HEK293 (cell line): ENCODE measurements at regions not wholly inside any gene's neighbourhood (a gene's known extent, or its start where the extent isn't known, plus 50 kb on each side); places are given as distances from the start of the nearest gene placed in this dataset.

ENCODE experiments used
- CTCF ChIA-PET: fragments of 350-600 bp; formaldehyde crosslinking; extraction: SDS; loops from one replicate; lab custom pipeline; 2021; ENCODE audit warnings: antibody characterized with exemption; lab: Yijun Ruan, JAX
- POLR2A ChIA-PET: fragments of 300-600 bp; formaldehyde crosslinking; extraction: SDS; loops from one replicate; lab custom pipeline; 2020; ENCODE audit warnings: antibody characterized with exemption, inconsistent platforms; lab: Yijun Ruan, JAX
- H3K27ac ChIP-seq: fragments of 200-500 bp; sonication (Bioruptor generic); 2 replicates; pipeline ENCODE4 v1.5.1; 2014; ENCODE audit warnings: low read depth, low read length, control low read depth, inconsistent platforms; ENCODE audit errors: extremely low read depth
- H3K36me3 ChIP-seq, 2 experiments: fragments of 200-500 bp in 1 of 2; sonication (Bioruptor generic) in 1 of 2; 1 replicate in 1 of 2; 2 replicates in 1 of 2; pipeline ENCODE4 v1.5.1; 2014 to 2017; ENCODE audit warnings: inconsistent platforms in 2 of 2, low read length in 2 of 2; ENCODE audit not compliant: control insufficient read depth in 2 of 2, insufficient read depth in 1 of 2
- H3K4me1 ChIP-seq: fragments of 200-500 bp; sonication (Bioruptor generic); 2 replicates; pipeline ENCODE4 v1.5.1; 2014; ENCODE audit warnings: mild to moderate bottlenecking, low read length, inconsistent platforms; ENCODE audit not compliant: control insufficient read depth, insufficient read depth
- H3K4me3 ChIP-seq: 2 replicates; pipeline ENCODE4 v1.5.1; 2011; ENCODE audit warnings: low read depth, mild to moderate bottlenecking, control low read depth, low read length, moderate library complexity
- H3K9me3 ChIP-seq: fragments of 200-500 bp; sonication (Bioruptor generic); 2 replicates; pipeline ENCODE4 v1.5.1; 2014; ENCODE audit warnings: low read depth, low read length, inconsistent platforms; ENCODE audit not compliant: control insufficient read depth, insufficient read depth
- AEBP2 ChIP-seq: fragments of 450-650 bp; formaldehyde crosslinking; IDR thresholded peaks from 2 replicates; pipeline ENCODE4 v1.5.1; 2016; ENCODE audit warnings: missing biosample characterization, missing genetic modification characterization, borderline replicate concordance
- PRDM10 ChIP-seq: fragments of 450-650 bp; formaldehyde crosslinking; IDR thresholded peaks from 2 replicates; pipeline ENCODE4 v1.5.1; 2016; ENCODE audit warnings: missing biosample characterization, missing genetic modification characterization
- TRIM28 ChIP-seq: IDR thresholded peaks from 2 replicates; pipeline ENCODE4 v1.6.1; 2011; ENCODE audit warnings: low read length, control low read depth, borderline replicate concordance
- ZBTB26 ChIP-seq: fragments of 450-650 bp; formaldehyde crosslinking; optimal IDR thresholded peaks from 2 replicates; pipeline ENCODE3; 2016; ENCODE audit warnings: missing biosample characterization, mild to moderate bottlenecking, missing genetic modification characterization
- ZNF274 ChIP-seq, 2 experiments: fragments of 200-500 bp in 1 of 2; fragments of 450-650 bp in 1 of 2; sonication (Bioruptor generic) in 1 of 2; formaldehyde crosslinking in 1 of 2; IDR thresholded peaks; 2 replicates each; pipeline versions ENCODE4 v1.5.1 to v1.6.1; 2014 to 2016; ENCODE audit warnings: borderline replicate concordance in 1 of 2, inconsistent platforms in 1 of 2, low read length in 1 of 2, missing biosample characterization in 1 of 2, missing genetic modification characterization in 1 of 2
- ZNF488 ChIP-seq: fragments of 450-650 bp; formaldehyde crosslinking; IDR thresholded peaks from 2 replicates; pipeline ENCODE4 v1.5.1; 2016; ENCODE audit warnings: missing biosample characterization, missing genetic modification characterization
- ZNF501 ChIP-seq: fragments of 450-650 bp; formaldehyde crosslinking; IDR thresholded peaks from 2 replicates; pipeline ENCODE4 v1.5.1; 2016; ENCODE audit warnings: missing biosample characterization, missing genetic modification characterization
- ZNF76 ChIP-seq: fragments of 450-650 bp; formaldehyde crosslinking; IDR thresholded peaks from 2 replicates; pipeline ENCODE4; 2016; ENCODE audit warnings: low read depth, missing biosample characterization, missing genetic modification characterization, borderline replicate concordance
- ZSCAN23 ChIP-seq: fragments of 450-650 bp; formaldehyde crosslinking; IDR thresholded peaks from 2 replicates; pipeline ENCODE4 v1.5.1; 2016; ENCODE audit warnings: missing biosample characterization, missing genetic modification characterization

- TF ChIP-seq ZNF488 (tag by site-specific recombination) (no peak), ZNF76 (tag by site-specific recombination) (0 out of 2 replicates have a peak, but pooled peaks have one; percentile 21), TRIM28 (peak; percentile 64; the same call in 1 of the 2 replicates), AEBP2 (no peak), ZNF501 (tag by site-specific recombination) (no peak)
These were observed 153.5 kb upstream of the SOD1 start (continued) for GRCh38 chr21:31505975-31506374.

GRCh38 chr21:31503939-31504338 is 155.6 kb upstream of the SOD1 start:
- Histone ChIP-seq H3K4me3 (no peak overlapping the region), H3K9me3 (no peaks in the 10 kb centered on the region), H3K27ac (no peak overlapping the region), H3K4me1 (peaks cover 2% of the 10 kb centered on the region)
- ChIA-PET CTCF (interaction anchor here (0.7 kb wide), 1 partner anchor 79 kb away, joined by 3 read pairs; no protein-coding TSS in a partner anchor), POLR2A (no interaction called here)
- TF ChIP-seq ZNF274 (IDR thresholded peaks at IDR 0.05; ENCODE audit: low read length) (no peak), ZNF274 (tag by site-specific recombination; IDR thresholded peaks at IDR 0.05; ENCODE audit: borderline replicate concordance) (no peak), ZSCAN23 (tag by site-specific recombination) (no peak), ZBTB26 (tag by site-specific recombination) (no peak)
- TF ChIP-seq, all 188 proteins: peak for 0
- no peaks in the 10 kb centered on the region; a peak in 1 of 3 replicates for H3K36me3 ChIP-seq

GRCh38 chr21:31503467-31503866 is 156.0 kb upstream of the SOD1 start:
- H3K36me3 ChIP-seq, result no peaks in the 10 kb centered on the region; a peak in 1 of 3 replicates
- ChIA-PET POLR2A (no interaction called here), CTCF (no interaction called here)
- H3K9me3 ChIP-seq, result no peaks in the 10 kb centered on the region
- no peak overlapping the region for H3K4me3 ChIP-seq
- no peak overlapping the region for H3K27ac ChIP-seq
- no peak for TF ChIP-seq PRDM10
- TF ChIP-seq AEBP2, result no peak
- TF ChIP-seq, all 188 proteins: peak for 0
- H3K4me1 ChIP-seq, result no peaks in the 10 kb centered on the region; the same call in 1 of the 2 replicates
